Esophagus muscularis mucosa (tissue), 4 donors: ENCODE measurements at regions not wholly inside any gene's neighbourhood (a gene's known extent, or its start where the extent isn't known, plus 50 kb on each side); places are given as distances from the start of the nearest gene placed in this dataset.

Source experiments
- DNase-seq: peaks from one replicate; pipeline ENCODE4 v3.0.0-alpha.2; 2017; ENCODE audit errors: extremely low spot score
- H3K27ac ChIP-seq, 4 donors: fragments of 200-600 bp; sonication (generic); replicated peaks in 1 of 4; 1 replicate in 3 of 4; 2 replicates in 1 of 4; pipeline ENCODE4 v1.5.1; 2016 to 2019; ENCODE audit warnings: mild to moderate bottlenecking in 1 of 4
- H3K27me3 ChIP-seq, 4 donors: fragments of 200-600 bp; sonication (generic); one replicate each; pipeline versions ENCODE4 v1.5.1 to v1.6.0; 2016 to 2019
- H3K36me3 ChIP-seq, 4 donors: fragments of 200-600 bp; sonication (generic); one replicate each; pipeline ENCODE4 v1.5.1; 2016 to 2019
- H3K4me1 ChIP-seq, 4 donors: fragments of 200-600 bp; sonication (generic); one replicate each; pipeline ENCODE4 v1.5.1; 2016 to 2019
- H3K4me3 ChIP-seq, 4 donors: fragments of 200-600 bp; sonication (generic); 1 replicate in 2 of 4; 2 replicates in 2 of 4; pipeline ENCODE4 v1.5.1; 2016 to 2019; ENCODE audit warnings: mild to moderate bottlenecking in 4 of 4, moderate library complexity in 1 of 4
- H3K9me3 ChIP-seq, 4 donors: fragments of 200-600 bp; sonication (generic); 1 replicate in 3 of 4; 2 replicates in 1 of 4; pipeline ENCODE4 v1.5.1; 2016 to 2019
- CTCF ChIP-seq, 3 experiments: fragments of 200-600 bp in 2 of 3; fragments of 450-650 bp in 1 of 3; sonication (generic) in 2 of 3; IDR thresholded peaks; one replicate each; pipeline ENCODE4 v1.5.1; 2017 to 2019; ENCODE audit warnings: antibody characterized with exemption in 3 of 3, mild to moderate bottlenecking in 2 of 3, moderate library complexity in 1 of 3
- EP300 ChIP-seq: sonication (generic); formaldehyde crosslinking; IDR thresholded peaks from one replicate; pipeline ENCODE4 v1.6.1; 2017; ENCODE audit warnings: antibody characterized with exemption
- POLR2A ChIP-seq: fragments of 450-650 bp; IDR thresholded peaks from one replicate; pipeline ENCODE4 v1.6.1; 2017; ENCODE audit warnings: antibody characterized with exemption, moderate library complexity, mild to moderate bottlenecking, low read depth
- POLR2AphosphoS5 ChIP-seq, 2 donors: sonication (generic); formaldehyde crosslinking; IDR thresholded peaks; one replicate each; pipeline ENCODE4 v1.6.1; 2017; ENCODE audit warnings: antibody characterized with exemption in 2 of 2
- WGBS: methylation state at CpG from one replicate; pipeline ENCODE4 v1.1.5; 2018; 5-methylcytosine and 5-hydroxymethylcytosine counted together
- intact Hi-C: fragments of 100-400 bp; cut with DNase I; formaldehyde crosslinking; loops from one replicate; pipeline ENCODE4 v1.15.1; 2023

- intact Hi-C loops = no loop called here
- WGBS = 69% methylated on average over 5 of the region's 5 CpGs
Observed at GRCh38 chr5:61686491-61687257, 354.6 kb downstream of the ZSWIM6 start.

GRCh38 chr5:61687371-61687770 is 355.3 kb downstream of the ZSWIM6 start:
- 45% methylated on average over 5 of the region's 5 CpGs for WGBS
- Histone ChIP-seq H3K9me3 (no peaks in the 10 kb centered on the region), H3K4me3 (no peak overlapping the region), H3K4me1 (peaks cover 3 to 19% (median 10%) of the 10 kb centered on the region in 4 donors), H3K27me3 (no peaks in the 10 kb centered on the region), H3K27ac (no peak overlapping the region), H3K36me3 (no peaks in the 10 kb centered on the region)
- intact Hi-C loops = no loop called here
- DNase-seq = no peak
- no peak for TF ChIP-seq POLR2AphosphoS5 (IDR thresholded peaks at IDR 0.05)
- TF ChIP-seq POLR2A = no peak
- TF ChIP-seq EP300 = no peak
- no peak for TF ChIP-seq CTCF (IDR thresholded peaks at IDR 0.05)

More at GRCh38 chr5:61686491-61687257, 354.6 kb downstream of the ZSWIM6 start:
- peak; percentile 60 for DNase-seq
- no peak overlapping the region for H3K4me3 ChIP-seq
- no peaks in the 10 kb centered on the region for H3K36me3 ChIP-seq
- H3K27me3 ChIP-seq = no peaks in the 10 kb centered on the region
- H3K4me1 ChIP-seq = peaks cover 3 to 19% (median 10%) of the 10 kb centered on the region in 4 donors
- TF ChIP-seq CTCF (IDR thresholded peaks at IDR 0.05) (no peak), EP300 (no peak), POLR2A (no peak), POLR2AphosphoS5 (IDR thresholded peaks at IDR 0.05) (no peak)
- no peaks in the 10 kb centered on the region for H3K9me3 ChIP-seq
- no peak overlapping the region for H3K27ac ChIP-seq

- intact Hi-C loops = no loop called here
- WGBS = 46% methylated on average over 3 of the region's 3 CpGs
- Histone ChIP-seq H3K27me3 (no peaks in the 10 kb centered on the region), H3K4me1 (peaks cover 3 to 19% (median 10%) of the 10 kb centered on the region in 4 donors), H3K4me3 (no peak overlapping the region), H3K27ac (no peak overlapping the region), H3K9me3 (peaks cover 0 to 7% (median 3%) of the 10 kb centered on the region in 4 donors), H3K36me3 (no peaks in the 10 kb centered on the region)
- DNase-seq = peak; percentile 60
- TF ChIP-seq EP300 (no peak), POLR2A (no peak), CTCF (IDR thresholded peaks at IDR 0.05) (no peak), POLR2AphosphoS5 (IDR thresholded peaks at IDR 0.05) (no peak)
Observed at GRCh38 chr5:61689153-61689846, 357.2 kb downstream of the ZSWIM6 start.

GRCh38 chr5:61697809-61698558 is 365.9 kb downstream of the ZSWIM6 start:
- 74% methylated on average over 15 of the region's 15 CpGs for WGBS
- no peak overlapping the region for H3K27ac ChIP-seq
- TF ChIP-seq CTCF (IDR thresholded peaks at IDR 0.05) = no peak
- TF ChIP-seq POLR2A = no peak
- TF ChIP-seq EP300 = no peak
- TF ChIP-seq POLR2AphosphoS5 (IDR thresholded peaks at IDR 0.05) = no peak
- no peaks in the 10 kb centered on the region for H3K4me1 ChIP-seq
- intact Hi-C loops = no loop called here
- H3K27me3 ChIP-seq = no peaks in the 10 kb centered on the region
- DNase-seq = peak; percentile 90
- no peak overlapping the region for H3K4me3 ChIP-seq
- H3K36me3 ChIP-seq = no peaks in the 10 kb centered on the region
- peaks cover 0 to 3% (median under 1%) of the 10 kb centered on the region in 4 donors for H3K9me3 ChIP-seq
